8988T (cell line): ENCODE measurements at regions not wholly inside any gene's neighbourhood (a gene's known extent, or its start where the extent isn't known, plus 50 kb on each side); places are given as distances from the start of the nearest gene placed in this dataset.

ENCODE experiments used
- DNase-seq: peaks from one replicate; pipeline ENCODE4 v3.0.0; 2011

- no peak for DNase-seq
These were observed 281.9 kb upstream of the C2CD4B start for GRCh38 chr15:62446984-62447383.

GRCh38 chr15:62447742-62448141 is 282.7 kb upstream of the C2CD4B start:
- DNase-seq = no peak

GRCh38 chr15:62449638-62450037 is 284.6 kb upstream of the C2CD4B start:
- no peak for DNase-seq

- no peak for DNase-seq
These were observed 285.0 kb upstream of the C2CD4B start for GRCh38 chr15:62450061-62450460.

- no peak for DNase-seq
These were observed 286.9 kb upstream of the C2CD4B start for GRCh38 chr15:62452026-62452425.

GRCh38 chr15:62452667-62453066 is 287.6 kb upstream of the C2CD4B start:
- no peak for DNase-seq

- DNase-seq = no peak
These were observed 288.3 kb upstream of the C2CD4B start for GRCh38 chr15:62453375-62453774.

GRCh38 chr15:62453981-62454380 is 288.9 kb upstream of the C2CD4B start:
- DNase-seq = no peak

GRCh38 chr15:62454567-62455172 is 289.6 kb upstream of the C2CD4B start:
- DNase-seq = no peak

GRCh38 chr15:62455441-62455921 is 290.4 kb upstream of the C2CD4B start:
- DNase-seq = no peak

GRCh38 chr15:62456011-62456920 is 291.2 kb upstream of the C2CD4B start:
- no peak for DNase-seq

GRCh38 chr15:62457100-62457499 is 292.0 kb upstream of the C2CD4B start:
- DNase-seq = no peak

GRCh38 chr15:62459875-62460274 is 294.8 kb upstream of the C2CD4B start:
- DNase-seq = no peak

- DNase-seq = no peak
These were observed 297.2 kb upstream of the C2CD4B start for GRCh38 chr15:62462268-62462667.

GRCh38 chr15:62462721-62463120 is 297.6 kb upstream of the C2CD4B start:
- no peak for DNase-seq

GRCh38 chr15:62464705-62465104 is 299.6 kb upstream of the C2CD4B start:
- no peak for DNase-seq

- DNase-seq = no peak
These were observed 300.1 kb upstream of the C2CD4B start for GRCh38 chr15:62465173-62465572.

- DNase-seq = no peak
These were observed 304.4 kb upstream of the C2CD4B start for GRCh38 chr15:62469478-62469873.

GRCh38 chr15:62469874-62470688 is 305.0 kb upstream of the C2CD4B start:
- no peak for DNase-seq

- no peak for DNase-seq
These were observed 307.7 kb upstream of the C2CD4B start for GRCh38 chr15:62472616-62473299.

- DNase-seq = no peak
These were observed 309.1 kb upstream of the C2CD4B start for GRCh38 chr15:62474021-62474770.

- DNase-seq = no peak
These were observed 309.7 kb upstream of the C2CD4B start for GRCh38 chr15:62474771-62475124.
